HCT116 (cell line): ENCODE measurements at regions not wholly inside any gene's neighbourhood (a gene's known extent, or its start where the extent isn't known, plus 50 kb on each side); places are given as distances from the start of the nearest gene placed in this dataset.

Experiments
- CEBPB ChIP-seq: IDR thresholded peaks from 2 replicates; pipeline ENCODE4 v1.6.1; 2012; ENCODE audit warnings: low read depth
- EGR1 ChIP-seq: IDR thresholded peaks from 2 replicates; pipeline ENCODE4 v1.6.1; 2012; ENCODE audit warnings: low read depth
- EZH2 ChIP-seq: fragments of 200-600 bp; sonication (generic); IDR thresholded peaks from 2 replicates; pipeline ENCODE4 v1.6.1; 2017; ENCODE audit warnings: antibody characterized with exemption, mixed run types
- FOSL1 ChIP-seq: IDR thresholded peaks from 2 replicates; pipeline ENCODE4 v1.6.1; 2012; ENCODE audit warnings: low read depth
- JUND ChIP-seq: IDR thresholded peaks from 2 replicates; pipeline ENCODE4 v1.6.1; 2012
- POLR2A ChIP-seq: IDR thresholded peaks from 2 replicates; pipeline ENCODE4 v1.7.0; 2011; ENCODE audit warnings: borderline replicate concordance; ENCODE audit not compliant: insufficient read depth, insufficient read length; ENCODE audit errors: extremely low read depth
- RAD21 ChIP-seq: IDR thresholded peaks from 2 replicates; pipeline ENCODE4 v1.6.1; 2012; ENCODE audit warnings: low read depth, mild to moderate bottlenecking
- TF ChIP-seq, protein P1 (sequence below), 3 experiments: fragments of 200-600 bp in 1 of 3; sonication (generic) in 1 of 3; IDR thresholded peaks in 2 of 3; conservative IDR thresholded peaks in 1 of 3; 2 replicates each; pipeline ENCODE4 v1.5.1; 2012 to 2017; ENCODE audit warnings: low read depth in 2 of 3, low read length in 2 of 3, antibody characterized with exemption in 1 of 3, borderline replicate concordance in 1 of 3, control low read depth in 1 of 3, mild to moderate bottlenecking in 1 of 3, mixed read lengths in 1 of 3, mixed run types in 1 of 3, moderate library complexity in 1 of 3; ENCODE audit not compliant: insufficient read depth in 1 of 3

GRCh38 chr4:148814030-148814429 is 371.8 kb upstream of the NR3C2 start:
- TF ChIP-seq, protein P1, sequence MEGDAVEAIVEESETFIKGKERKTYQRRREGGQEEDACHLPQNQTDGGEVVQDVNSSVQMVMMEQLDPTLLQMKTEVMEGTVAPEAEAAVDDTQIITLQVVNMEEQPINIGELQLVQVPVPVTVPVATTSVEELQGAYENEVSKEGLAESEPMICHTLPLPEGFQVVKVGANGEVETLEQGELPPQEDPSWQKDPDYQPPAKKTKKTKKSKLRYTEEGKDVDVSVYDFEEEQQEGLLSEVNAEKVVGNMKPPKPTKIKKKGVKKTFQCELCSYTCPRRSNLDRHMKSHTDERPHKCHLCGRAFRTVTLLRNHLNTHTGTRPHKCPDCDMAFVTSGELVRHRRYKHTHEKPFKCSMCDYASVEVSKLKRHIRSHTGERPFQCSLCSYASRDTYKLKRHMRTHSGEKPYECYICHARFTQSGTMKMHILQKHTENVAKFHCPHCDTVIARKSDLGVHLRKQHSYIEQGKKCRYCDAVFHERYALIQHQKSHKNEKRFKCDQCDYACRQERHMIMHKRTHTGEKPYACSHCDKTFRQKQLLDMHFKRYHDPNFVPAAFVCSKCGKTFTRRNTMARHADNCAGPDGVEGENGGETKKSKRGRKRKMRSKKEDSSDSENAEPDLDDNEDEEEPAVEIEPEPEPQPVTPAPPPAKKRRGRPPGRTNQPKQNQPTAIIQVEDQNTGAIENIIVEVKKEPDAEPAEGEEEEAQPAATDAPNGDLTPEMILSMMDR (IDR thresholded peaks at IDR 0.05 in 2 of 3, conservative IDR thresholded peaks at IDR 0.05 in 1 of 3; ENCODE audit: borderline replicate concordance in 1 of 3, insufficient read depth in 1 of 3, low read depth in 2 of 3, low read length in 2 of 3): no peak
- TF ChIP-seq CEBPB (no peak), FOSL1 (0 out of 2 replicates have a peak, but pooled peaks have one; percentile 24), RAD21 (no peak), EZH2 (no peak), EGR1 (no peak), JUND (peak; percentile 10; the same call in 1 of the 2 replicates), POLR2A (no peak)
